PC-9 (cell line): ENCODE measurements at regions not wholly inside any gene's neighbourhood (a gene's known extent, or its start where the extent isn't known, plus 50 kb on each side); places are given as distances from the start of the nearest gene placed in this dataset.

Source experiments
- EZH2 ChIP-seq: fragments of 200-600 bp; sonication (generic); IDR thresholded peaks from 2 replicates; pipeline ENCODE4 v1.8.0; 2017; ENCODE audit warnings: antibody characterized with exemption, low read depth
- TF ChIP-seq, protein P1 (sequence below): fragments of 200-600 bp; sonication (generic); conservative IDR thresholded peaks from 2 replicates; pipeline ENCODE4 v1.6.1; 2017; ENCODE audit warnings: mixed run types, antibody characterized with exemption, mild to moderate bottlenecking, moderate library complexity

- TF ChIP-seq, protein P1, sequence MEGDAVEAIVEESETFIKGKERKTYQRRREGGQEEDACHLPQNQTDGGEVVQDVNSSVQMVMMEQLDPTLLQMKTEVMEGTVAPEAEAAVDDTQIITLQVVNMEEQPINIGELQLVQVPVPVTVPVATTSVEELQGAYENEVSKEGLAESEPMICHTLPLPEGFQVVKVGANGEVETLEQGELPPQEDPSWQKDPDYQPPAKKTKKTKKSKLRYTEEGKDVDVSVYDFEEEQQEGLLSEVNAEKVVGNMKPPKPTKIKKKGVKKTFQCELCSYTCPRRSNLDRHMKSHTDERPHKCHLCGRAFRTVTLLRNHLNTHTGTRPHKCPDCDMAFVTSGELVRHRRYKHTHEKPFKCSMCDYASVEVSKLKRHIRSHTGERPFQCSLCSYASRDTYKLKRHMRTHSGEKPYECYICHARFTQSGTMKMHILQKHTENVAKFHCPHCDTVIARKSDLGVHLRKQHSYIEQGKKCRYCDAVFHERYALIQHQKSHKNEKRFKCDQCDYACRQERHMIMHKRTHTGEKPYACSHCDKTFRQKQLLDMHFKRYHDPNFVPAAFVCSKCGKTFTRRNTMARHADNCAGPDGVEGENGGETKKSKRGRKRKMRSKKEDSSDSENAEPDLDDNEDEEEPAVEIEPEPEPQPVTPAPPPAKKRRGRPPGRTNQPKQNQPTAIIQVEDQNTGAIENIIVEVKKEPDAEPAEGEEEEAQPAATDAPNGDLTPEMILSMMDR: no peak
- TF ChIP-seq EZH2: no peak
Measured at GRCh38 chr12:87847147-87847546, 182.1 kb downstream of the C12orf50 start.
